HEK293 (cell line): ENCODE measurements at regions not wholly inside any gene's neighbourhood (a gene's known extent, or its start where the extent isn't known, plus 50 kb on each side); places are given as distances from the start of the nearest gene placed in this dataset.

Experiments used
- CTCF ChIA-PET: fragments of 350-600 bp; formaldehyde crosslinking; extraction: SDS; loops from one replicate; lab custom pipeline; 2021; ENCODE audit warnings: antibody characterized with exemption; lab: Yijun Ruan, JAX
- POLR2A ChIA-PET: fragments of 300-600 bp; formaldehyde crosslinking; extraction: SDS; loops from one replicate; lab custom pipeline; 2020; ENCODE audit warnings: antibody characterized with exemption, inconsistent platforms; lab: Yijun Ruan, JAX
- H3K27ac ChIP-seq: fragments of 200-500 bp; sonication (Bioruptor generic); 2 replicates; pipeline ENCODE4 v1.5.1; 2014; ENCODE audit warnings: low read depth, low read length, control low read depth, inconsistent platforms; ENCODE audit errors: extremely low read depth
- H3K36me3 ChIP-seq, 2 experiments: fragments of 200-500 bp in 1 of 2; sonication (Bioruptor generic) in 1 of 2; 1 replicate in 1 of 2; 2 replicates in 1 of 2; pipeline ENCODE4 v1.5.1; 2014 to 2017; ENCODE audit warnings: inconsistent platforms in 2 of 2, low read length in 2 of 2; ENCODE audit not compliant: control insufficient read depth in 2 of 2, insufficient read depth in 1 of 2
- H3K4me1 ChIP-seq: fragments of 200-500 bp; sonication (Bioruptor generic); 2 replicates; pipeline ENCODE4 v1.5.1; 2014; ENCODE audit warnings: mild to moderate bottlenecking, low read length, inconsistent platforms; ENCODE audit not compliant: control insufficient read depth, insufficient read depth
- H3K4me3 ChIP-seq: 2 replicates; pipeline ENCODE4 v1.5.1; 2011; ENCODE audit warnings: low read depth, mild to moderate bottlenecking, control low read depth, low read length, moderate library complexity
- H3K9me3 ChIP-seq: fragments of 200-500 bp; sonication (Bioruptor generic); 2 replicates; pipeline ENCODE4 v1.5.1; 2014; ENCODE audit warnings: low read depth, low read length, inconsistent platforms; ENCODE audit not compliant: control insufficient read depth, insufficient read depth
- BCL11A ChIP-seq: fragments of 450-650 bp; formaldehyde crosslinking; IDR thresholded peaks from 2 replicates; pipeline ENCODE4 v1.5.1; 2016; ENCODE audit warnings: low read depth, missing biosample characterization, missing genetic modification characterization
- GLI4 ChIP-seq: fragments of 450-650 bp; formaldehyde crosslinking; IDR thresholded peaks from 2 replicates; pipeline ENCODE4 v1.5.1; 2016; ENCODE audit warnings: missing biosample characterization, missing genetic modification characterization
- GLIS2 ChIP-seq: fragments of 450-650 bp; formaldehyde crosslinking; IDR thresholded peaks from 2 replicates; pipeline ENCODE4 v1.5.1; 2016; ENCODE audit warnings: missing biosample characterization, missing genetic modification characterization
- KLF1 ChIP-seq: fragments of 450-650 bp; formaldehyde crosslinking; IDR thresholded peaks from 2 replicates; pipeline ENCODE4 v1.5.1; 2016; ENCODE audit warnings: missing biosample characterization, missing genetic modification characterization
- OVOL3 ChIP-seq: fragments of 450-650 bp; formaldehyde crosslinking; IDR thresholded peaks from 2 replicates; pipeline ENCODE4 v1.5.1; 2016; ENCODE audit warnings: missing biosample characterization, missing genetic modification characterization
- SALL2 ChIP-seq: fragments of 450-650 bp; formaldehyde crosslinking; IDR thresholded peaks from 2 replicates; pipeline ENCODE4 v1.5.0; 2017; ENCODE audit warnings: missing biosample characterization, mild to moderate bottlenecking, missing genetic modification characterization, borderline replicate concordance
- TRIM28 ChIP-seq: IDR thresholded peaks from 2 replicates; pipeline ENCODE4 v1.6.1; 2011; ENCODE audit warnings: low read length, control low read depth, borderline replicate concordance
- ZBTB26 ChIP-seq: fragments of 450-650 bp; formaldehyde crosslinking; optimal IDR thresholded peaks from 2 replicates; pipeline ENCODE3; 2016; ENCODE audit warnings: missing biosample characterization, mild to moderate bottlenecking, missing genetic modification characterization
- ZBTB8A ChIP-seq: fragments of 450-650 bp; formaldehyde crosslinking; IDR thresholded peaks from 2 replicates; pipeline ENCODE4 v1.5.1; 2016; ENCODE audit warnings: missing biosample characterization, missing genetic modification characterization
- ZFP37 ChIP-seq: fragments of 450-650 bp; formaldehyde crosslinking; IDR thresholded peaks from 2 replicates; pipeline ENCODE4 v1.5.1; 2016; ENCODE audit warnings: missing biosample characterization, missing genetic modification characterization
- ZNF10 ChIP-seq: fragments of 450-650 bp; formaldehyde crosslinking; IDR thresholded peaks from 2 replicates; pipeline ENCODE4 v1.5.1; 2017; ENCODE audit warnings: missing biosample characterization, missing genetic modification characterization
- ZNF146 ChIP-seq: fragments of 450-650 bp; formaldehyde crosslinking; IDR thresholded peaks from 2 replicates; pipeline ENCODE4 v1.5.1; 2016; ENCODE audit warnings: missing biosample characterization, missing genetic modification characterization
- ZNF157 ChIP-seq: fragments of 450-650 bp; formaldehyde crosslinking; IDR thresholded peaks from 2 replicates; pipeline ENCODE4 v1.5.1; 2016; ENCODE audit warnings: missing biosample characterization, missing genetic modification characterization
- ZNF2 ChIP-seq: fragments of 450-650 bp; formaldehyde crosslinking; IDR thresholded peaks from 2 replicates; pipeline ENCODE4 v1.5.1; 2016; ENCODE audit warnings: missing biosample characterization, missing genetic modification characterization
- ZNF211 ChIP-seq: fragments of 450-650 bp; formaldehyde crosslinking; IDR thresholded peaks from 2 replicates; pipeline ENCODE4 v1.5.1; 2016; ENCODE audit warnings: low read depth, missing biosample characterization, missing genetic modification characterization
- ZNF26 ChIP-seq: fragments of 450-650 bp; formaldehyde crosslinking; IDR thresholded peaks from 2 replicates; pipeline ENCODE4 v1.5.1; 2016; ENCODE audit warnings: missing biosample characterization, missing genetic modification characterization
- ZNF510 ChIP-seq: fragments of 450-650 bp; formaldehyde crosslinking; IDR thresholded peaks from 2 replicates; pipeline ENCODE4 v1.5.1; 2018; ENCODE audit warnings: mild to moderate bottlenecking, missing genetic modification characterization, missing biosample characterization; ENCODE audit not compliant: insufficient replicate concordance
- ZNF624 ChIP-seq: fragments of 450-650 bp; formaldehyde crosslinking; IDR thresholded peaks from 2 replicates; pipeline ENCODE4 v1.5.1; 2017; ENCODE audit warnings: missing biosample characterization, missing genetic modification characterization
- ZNF707 ChIP-seq: fragments of 450-650 bp; formaldehyde crosslinking; IDR thresholded peaks from 2 replicates; pipeline ENCODE4 v1.5.1; 2016; ENCODE audit warnings: missing biosample characterization, missing genetic modification characterization
- ZNF76 ChIP-seq: fragments of 450-650 bp; formaldehyde crosslinking; IDR thresholded peaks from 2 replicates; pipeline ENCODE4; 2016; ENCODE audit warnings: low read depth, missing biosample characterization, missing genetic modification characterization, borderline replicate concordance
- ZSCAN23 ChIP-seq: fragments of 450-650 bp; formaldehyde crosslinking; IDR thresholded peaks from 2 replicates; pipeline ENCODE4 v1.5.1; 2016; ENCODE audit warnings: missing biosample characterization, missing genetic modification characterization
- TF ChIP-seq, protein P1 (sequence below): fragments of 450-650 bp; formaldehyde crosslinking; IDR thresholded peaks from 2 replicates; pipeline ENCODE4 v1.5.1; 2016; ENCODE audit warnings: missing biosample characterization, missing genetic modification characterization
- TF ChIP-seq, protein P2 (sequence below): fragments of 450-650 bp; formaldehyde crosslinking; IDR thresholded peaks from 2 replicates; pipeline ENCODE4 v1.5.1; 2016; ENCODE audit warnings: missing biosample characterization, missing genetic modification characterization
- TF ChIP-seq, protein P3 (sequence below): fragments of 450-650 bp; formaldehyde crosslinking; IDR thresholded peaks from 2 replicates; pipeline ENCODE4 v1.5.1; 2017; ENCODE audit warnings: missing biosample characterization, missing genetic modification characterization
- TF ChIP-seq, protein P4 (sequence below): fragments of 450-650 bp; formaldehyde crosslinking; IDR thresholded peaks from 2 replicates; pipeline ENCODE4 v1.5.1; 2016; ENCODE audit warnings: missing biosample characterization, missing genetic modification characterization

- Histone ChIP-seq H3K4me1 (no peaks in the 10 kb centered on the region), H3K4me3 (no peak overlapping the region), H3K27ac (no peak overlapping the region), H3K9me3 (no peaks in the 10 kb centered on the region; the same call in 1 of the 2 replicates), H3K36me3 (no peaks in the 10 kb centered on the region)
- ChIA-PET POLR2A (no interaction called here), CTCF (no interaction called here)
- TF ChIP-seq ZNF211 (tag by site-specific recombination) (no peak), ZFP37 (tag by site-specific recombination) (no peak), GLI4 (tag by site-specific recombination) (no peak), ZNF510 (tag by site-specific recombination) (no peak), ZNF157 (tag by site-specific recombination) (no peak), BCL11A (tag by site-specific recombination) (no peak), TRIM28 (no peak), ZNF10 (tag by site-specific recombination) (no peak), KLF1 (tag by site-specific recombination) (no peak), ZNF624 (no peak), GLIS2 (tag by site-specific recombination) (no peak), ZNF2 (no peak)
- TF ChIP-seq, protein P1, sequence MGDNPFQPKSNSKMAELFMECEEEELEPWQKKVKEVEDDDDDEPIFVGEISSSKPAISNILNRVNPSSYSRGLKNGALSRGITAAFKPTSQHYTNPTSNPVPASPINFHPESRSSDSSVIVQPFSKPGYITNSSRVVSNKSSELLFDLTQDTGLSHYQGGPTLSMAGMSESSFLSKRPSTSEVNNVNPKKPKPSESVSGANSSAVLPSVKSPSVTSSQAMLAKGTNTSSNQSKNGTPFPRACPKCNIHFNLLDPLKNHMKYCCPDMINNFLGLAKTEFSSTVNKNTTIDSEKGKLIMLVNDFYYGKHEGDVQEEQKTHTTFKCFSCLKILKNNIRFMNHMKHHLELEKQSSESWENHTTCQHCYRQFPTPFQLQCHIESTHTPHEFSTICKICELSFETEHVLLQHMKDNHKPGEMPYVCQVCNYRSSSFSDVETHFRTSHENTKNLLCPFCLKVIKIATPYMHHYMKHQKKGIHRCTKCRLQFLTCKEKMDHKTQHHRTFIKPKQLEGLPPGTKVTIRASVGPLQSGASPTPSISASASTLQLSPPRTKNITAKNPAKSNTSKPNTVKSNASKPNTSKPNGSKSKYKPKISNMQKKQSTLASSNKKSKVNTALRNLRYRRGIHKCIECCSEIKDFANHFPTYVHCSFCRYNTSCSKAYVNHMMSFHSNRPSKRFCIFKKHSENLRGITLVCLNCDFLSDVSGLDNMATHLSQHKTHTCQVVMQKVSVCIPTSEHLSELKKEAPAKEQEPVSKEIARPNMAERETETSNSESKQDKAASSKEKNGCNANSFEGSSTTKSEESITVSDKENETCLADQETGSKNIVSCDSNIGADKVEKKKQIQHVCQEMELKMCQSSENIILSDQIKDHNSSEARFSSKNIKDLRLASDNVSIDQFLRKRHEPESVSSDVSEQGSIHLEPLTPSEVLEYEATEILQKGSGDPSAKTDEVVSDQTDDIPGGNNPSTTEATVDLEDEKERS (tag by site-specific recombination), result no peak
- TF ChIP-seq, protein P2, sequence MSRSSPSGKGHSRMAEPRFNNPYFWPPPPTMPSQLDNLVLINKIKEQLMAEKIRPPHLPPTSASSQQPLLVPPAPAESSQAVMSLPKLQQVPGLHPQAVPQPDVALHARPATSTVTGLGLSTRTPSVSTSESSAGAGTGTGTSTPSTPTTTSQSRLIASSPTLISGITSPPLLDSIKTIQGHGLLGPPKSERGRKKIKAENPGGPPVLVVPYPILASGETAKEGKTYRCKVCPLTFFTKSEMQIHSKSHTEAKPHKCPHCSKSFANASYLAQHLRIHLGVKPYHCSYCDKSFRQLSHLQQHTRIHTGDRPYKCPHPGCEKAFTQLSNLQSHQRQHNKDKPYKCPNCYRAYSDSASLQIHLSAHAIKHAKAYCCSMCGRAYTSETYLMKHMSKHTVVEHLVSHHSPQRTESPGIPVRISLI, result no peak
- TF ChIP-seq, protein P3, sequence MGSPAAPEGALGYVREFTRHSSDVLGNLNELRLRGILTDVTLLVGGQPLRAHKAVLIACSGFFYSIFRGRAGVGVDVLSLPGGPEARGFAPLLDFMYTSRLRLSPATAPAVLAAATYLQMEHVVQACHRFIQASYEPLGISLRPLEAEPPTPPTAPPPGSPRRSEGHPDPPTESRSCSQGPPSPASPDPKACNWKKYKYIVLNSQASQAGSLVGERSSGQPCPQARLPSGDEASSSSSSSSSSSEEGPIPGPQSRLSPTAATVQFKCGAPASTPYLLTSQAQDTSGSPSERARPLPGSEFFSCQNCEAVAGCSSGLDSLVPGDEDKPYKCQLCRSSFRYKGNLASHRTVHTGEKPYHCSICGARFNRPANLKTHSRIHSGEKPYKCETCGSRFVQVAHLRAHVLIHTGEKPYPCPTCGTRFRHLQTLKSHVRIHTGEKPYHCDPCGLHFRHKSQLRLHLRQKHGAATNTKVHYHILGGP (tag by site-specific recombination), result no peak
Measured at GRCh38 chr2:185967335-185967734, 228.7 kb downstream of the FSIP2 start.

- no peak overlapping the region for H3K27ac ChIP-seq
- no peaks in the 10 kb centered on the region for H3K36me3 ChIP-seq
- H3K4me3 ChIP-seq, result no peak overlapping the region
- H3K9me3 ChIP-seq, result no peaks in the 10 kb centered on the region; the same call in 1 of the 2 replicates
- no peaks in the 10 kb centered on the region for H3K4me1 ChIP-seq
- ChIA-PET CTCF (interaction anchor here (1.5 kb wide), 1 partner anchor 9 kb away, joined by 3 read pairs; no protein-coding TSS in a partner anchor), POLR2A (interaction anchor here (0.6 kb wide), 1 partner anchor 70 kb away, joined by 3 read pairs; no protein-coding TSS in a partner anchor)
- no peak for TF ChIP-seq SALL2 (tag by site-specific recombination)
- TF ChIP-seq ZSCAN23 (tag by site-specific recombination), result no peak
- TF ChIP-seq ZNF26 (tag by site-specific recombination), result no peak
- TF ChIP-seq, protein P4, sequence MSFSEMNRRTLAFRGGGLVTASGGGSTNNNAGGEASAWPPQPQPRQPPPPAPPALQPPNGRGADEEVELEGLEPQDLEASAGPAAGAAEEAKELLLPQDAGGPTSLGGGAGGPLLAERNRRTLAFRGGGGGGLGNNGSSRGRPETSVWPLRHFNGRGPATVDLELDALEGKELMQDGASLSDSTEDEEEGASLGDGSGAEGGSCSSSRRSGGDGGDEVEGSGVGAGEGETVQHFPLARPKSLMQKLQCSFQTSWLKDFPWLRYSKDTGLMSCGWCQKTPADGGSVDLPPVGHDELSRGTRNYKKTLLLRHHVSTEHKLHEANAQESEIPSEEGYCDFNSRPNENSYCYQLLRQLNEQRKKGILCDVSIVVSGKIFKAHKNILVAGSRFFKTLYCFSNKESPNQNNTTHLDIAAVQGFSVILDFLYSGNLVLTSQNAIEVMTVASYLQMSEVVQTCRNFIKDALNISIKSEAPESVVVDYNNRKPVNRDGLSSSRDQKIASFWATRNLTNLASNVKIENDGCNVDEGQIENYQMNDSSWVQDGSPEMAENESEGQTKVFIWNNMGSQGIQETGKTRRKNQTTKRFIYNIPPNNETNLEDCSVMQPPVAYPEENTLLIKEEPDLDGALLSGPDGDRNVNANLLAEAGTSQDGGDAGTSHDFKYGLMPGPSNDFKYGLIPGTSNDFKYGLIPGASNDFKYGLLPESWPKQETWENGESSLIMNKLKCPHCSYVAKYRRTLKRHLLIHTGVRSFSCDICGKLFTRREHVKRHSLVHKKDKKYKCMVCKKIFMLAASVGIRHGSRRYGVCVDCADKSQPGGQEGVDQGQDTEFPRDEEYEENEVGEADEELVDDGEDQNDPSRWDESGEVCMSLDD (tag by site-specific recombination), result no peak
- no peak for TF ChIP-seq ZBTB8A (tag by site-specific recombination)
- no peak for TF ChIP-seq ZNF146 (tag by site-specific recombination)
- TF ChIP-seq ZNF707 (tag by site-specific recombination), result no peak
- no peak for TF ChIP-seq ZBTB26 (tag by site-specific recombination)
- TF ChIP-seq ZNF76 (tag by site-specific recombination), result no peak
- no peak for TF ChIP-seq OVOL3 (tag by site-specific recombination)
Measured at GRCh38 chr2:185970148-185970852, 231.7 kb downstream of the FSIP2 start.
